ENCODE measurements at regions not wholly inside any gene's neighbourhood (a gene's known extent, or its start where the extent isn't known, plus 50 kb on each side); places are given as distances from the start of the nearest gene placed in this dataset.

DNA sequence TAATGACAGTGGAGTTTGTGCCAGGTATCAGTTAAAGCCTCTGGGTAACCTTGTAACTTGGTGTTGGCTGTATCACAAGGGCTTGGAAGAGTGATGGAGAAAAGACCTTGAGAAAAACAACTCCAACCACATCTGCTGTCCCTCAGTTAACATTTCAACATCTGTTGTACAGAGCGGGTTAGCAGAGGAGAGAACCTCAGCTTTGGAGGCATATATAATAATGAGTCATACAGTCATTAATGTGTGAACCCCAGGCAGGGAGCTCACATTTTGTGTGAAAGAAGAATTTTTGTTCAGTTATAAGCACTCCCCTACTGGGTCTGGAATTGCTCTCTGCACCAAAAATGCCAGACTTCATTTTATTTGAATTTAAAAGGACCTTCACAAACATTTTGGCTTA lies 439.5 kb downstream of the PDCD6IP start:
- DNase-seq (ENCODE audit: low read depth in 4 of 6, low spot score in 6 of 6) = no peak

DNA sequence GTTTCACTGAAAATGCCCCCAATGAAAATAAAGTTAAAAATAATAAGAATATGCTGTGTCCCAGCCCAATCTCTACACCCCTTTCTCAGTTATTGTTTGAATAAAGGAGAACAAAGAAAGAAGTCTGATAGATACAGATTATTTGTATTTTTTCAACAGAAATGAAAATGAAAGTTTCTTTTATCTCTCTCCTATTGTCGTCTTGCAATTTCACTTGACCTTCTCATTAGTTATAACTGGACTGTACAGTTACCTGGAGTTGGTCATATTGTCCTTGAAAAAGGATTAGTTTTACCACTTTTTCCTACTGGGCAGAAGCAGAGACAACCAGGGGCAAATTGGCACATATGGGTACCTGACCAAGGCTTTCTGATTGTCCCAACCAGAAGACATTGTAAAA lies 440.0 kb downstream of the PDCD6IP start:
- Histone ChIP-seq H3K4me1 (ENCODE audit: control insufficient read depth, insufficient read depth, low read length) (peaks cover 6% of the 10 kb centered on the region), H3K4me3 (ENCODE audit: low read depth, low read length) (no peak overlapping the region), H3K9me3 (ENCODE audit: control insufficient read depth, insufficient read depth, low read length) (no peaks in the 10 kb centered on the region), H3K27ac (ENCODE audit: low read depth, low read length) (no peak overlapping the region), H3K27me3 (ENCODE audit: control insufficient read depth, insufficient read depth, low read length) (no peaks in the 10 kb centered on the region), H3K36me3 (ENCODE audit: control insufficient read depth, insufficient read depth, low read length) (no peaks in the 10 kb centered on the region)
- no CpG with 5 or more reads among the region's 1 CpG for whole genome bisulfite sequencing (ENCODE audit: insufficient coverage)
- no peak for DNase-seq (ENCODE audit: low read depth in 4 of 6, low spot score in 6 of 6)

More for the DNA sequence above, 439.5 kb downstream of the PDCD6IP start:
- Histone ChIP-seq H3K4me3 (ENCODE audit: low read depth, low read length) (no peak overlapping the region), H3K4me1 (ENCODE audit: control insufficient read depth, insufficient read depth, low read length) (peaks cover 6% of the 10 kb centered on the region), H3K27ac (ENCODE audit: low read depth, low read length) (no peak overlapping the region), H3K9me3 (ENCODE audit: control insufficient read depth, insufficient read depth, low read length) (no peaks in the 10 kb centered on the region), H3K27me3 (ENCODE audit: control insufficient read depth, insufficient read depth, low read length) (no peaks in the 10 kb centered on the region), H3K36me3 (ENCODE audit: control insufficient read depth, insufficient read depth, low read length) (no peaks in the 10 kb centered on the region)
- WGBS (ENCODE audit: insufficient coverage) = no CpG with 5 or more reads among the region's 1 CpG

- H3K4me1 ChIP-seq (ENCODE audit: control insufficient read depth, insufficient read depth, low read length) = peaks cover 6% of the 10 kb centered on the region
- no peak overlapping the region for H3K4me3 ChIP-seq (ENCODE audit: low read depth, low read length)
- no peaks in the 10 kb centered on the region for H3K36me3 ChIP-seq (ENCODE audit: control insufficient read depth, insufficient read depth, low read length)
- no peak overlapping the region for H3K27ac ChIP-seq (ENCODE audit: low read depth, low read length)
- H3K27me3 ChIP-seq (ENCODE audit: control insufficient read depth, insufficient read depth, low read length) = no peaks in the 10 kb centered on the region
- no peak for DNase-seq (ENCODE audit: low read depth in 4 of 6, low spot score in 6 of 6)
- H3K9me3 ChIP-seq (ENCODE audit: control insufficient read depth, insufficient read depth, low read length) = no peaks in the 10 kb centered on the region
- 100% methylated on average over 2 of the region's 4 CpGs for WGBS (ENCODE audit: insufficient coverage)
These were observed 440.9 kb downstream of the PDCD6IP start for GRCh38 chr3:34239287-34239686.

DNA sequence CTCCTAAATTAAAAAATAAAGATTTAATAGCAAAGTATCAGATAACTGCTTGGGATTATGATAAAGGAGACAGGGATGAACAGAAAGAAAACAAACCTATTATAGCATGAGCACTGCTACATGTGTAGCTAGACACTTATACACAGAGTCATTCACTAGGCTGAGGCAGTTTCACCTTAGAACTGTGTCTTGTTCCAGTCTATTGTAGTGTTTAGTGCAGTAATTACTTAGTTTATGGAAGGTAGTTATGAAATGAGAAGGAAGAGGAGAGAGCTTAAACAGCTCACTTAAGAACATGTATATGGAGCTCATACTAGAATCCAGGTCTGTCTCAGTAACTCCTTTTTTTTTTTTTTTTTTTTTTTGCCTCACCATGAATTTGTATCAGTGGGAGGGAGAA lies 441.4 kb downstream of the PDCD6IP start:
- no peaks in the 10 kb centered on the region for H3K27me3 ChIP-seq (ENCODE audit: control insufficient read depth, insufficient read depth, low read length)
- H3K9me3 ChIP-seq (ENCODE audit: control insufficient read depth, insufficient read depth, low read length) = no peaks in the 10 kb centered on the region
- H3K4me3 ChIP-seq (ENCODE audit: low read depth, low read length) = no peak overlapping the region
- no peak overlapping the region for H3K27ac ChIP-seq (ENCODE audit: low read depth, low read length)
- no peaks in the 10 kb centered on the region for H3K36me3 ChIP-seq (ENCODE audit: control insufficient read depth, insufficient read depth, low read length)
- H3K4me1 ChIP-seq (ENCODE audit: control insufficient read depth, insufficient read depth, low read length) = peaks cover 6% of the 10 kb centered on the region
- no peak for DNase-seq (ENCODE audit: low read depth in 4 of 6, low spot score in 6 of 6)

GRCh38 chr3:34247401-34247800 lies 449.0 kb downstream of the PDCD6IP start:
- WGBS (ENCODE audit: insufficient coverage) = no CpG with 5 or more reads among the region's 1 CpG

GRCh38 chr3:34248352-34248751 lies 449.9 kb downstream of the PDCD6IP start:
- 72% methylated on average over 2 of the region's 2 CpGs for WGBS (ENCODE audit: insufficient coverage)
- Histone ChIP-seq H3K4me1 (ENCODE audit: control insufficient read depth, insufficient read depth, low read length) (no peaks in the 10 kb centered on the region), H3K27ac (ENCODE audit: low read depth, low read length) (no peak overlapping the region), H3K4me3 (ENCODE audit: low read depth, low read length) (no peak overlapping the region), H3K27me3 (ENCODE audit: control insufficient read depth, insufficient read depth, low read length) (no peaks in the 10 kb centered on the region), H3K36me3 (ENCODE audit: control insufficient read depth, insufficient read depth, low read length) (no peaks in the 10 kb centered on the region), H3K9me3 (ENCODE audit: control insufficient read depth, insufficient read depth, low read length) (no peaks in the 10 kb centered on the region)
- no peak for DNase-seq (ENCODE audit: low read depth in 4 of 6, low spot score in 6 of 6)

More at GRCh38 chr3:34247401-34247800, 449.0 kb downstream of the PDCD6IP start:
- H3K27ac ChIP-seq (ENCODE audit: low read depth, low read length) = no peak overlapping the region
- no peaks in the 10 kb centered on the region for H3K36me3 ChIP-seq (ENCODE audit: control insufficient read depth, insufficient read depth, low read length)
- no peak overlapping the region for H3K4me3 ChIP-seq (ENCODE audit: low read depth, low read length)
- no peaks in the 10 kb centered on the region for H3K4me1 ChIP-seq (ENCODE audit: control insufficient read depth, insufficient read depth, low read length)
- no peaks in the 10 kb centered on the region for H3K9me3 ChIP-seq (ENCODE audit: control insufficient read depth, insufficient read depth, low read length)
- H3K27me3 ChIP-seq (ENCODE audit: control insufficient read depth, insufficient read depth, low read length) = no peaks in the 10 kb centered on the region
- DNase-seq (ENCODE audit: low read depth in 4 of 6, low spot score in 6 of 6) = no peak

- DNase-seq (ENCODE audit: low read depth in 4 of 6, low spot score in 6 of 6) = no peak
- H3K27ac ChIP-seq (ENCODE audit: low read depth, low read length) = no peak overlapping the region
- WGBS (ENCODE audit: insufficient coverage) = 61% methylated on average over 2 of the region's 2 CpGs
- no peaks in the 10 kb centered on the region for H3K9me3 ChIP-seq (ENCODE audit: control insufficient read depth, insufficient read depth, low read length)
- peaks cover 3% of the 10 kb centered on the region for H3K4me1 ChIP-seq (ENCODE audit: control insufficient read depth, insufficient read depth, low read length)
- no peak overlapping the region for H3K4me3 ChIP-seq (ENCODE audit: low read depth, low read length)
- no peaks in the 10 kb centered on the region for H3K36me3 ChIP-seq (ENCODE audit: control insufficient read depth, insufficient read depth, low read length)
- H3K27me3 ChIP-seq (ENCODE audit: control insufficient read depth, insufficient read depth, low read length) = no peaks in the 10 kb centered on the region
These were observed 455.9 kb downstream of the PDCD6IP start for GRCh38 chr3:34254285-34254684.

DNA sequence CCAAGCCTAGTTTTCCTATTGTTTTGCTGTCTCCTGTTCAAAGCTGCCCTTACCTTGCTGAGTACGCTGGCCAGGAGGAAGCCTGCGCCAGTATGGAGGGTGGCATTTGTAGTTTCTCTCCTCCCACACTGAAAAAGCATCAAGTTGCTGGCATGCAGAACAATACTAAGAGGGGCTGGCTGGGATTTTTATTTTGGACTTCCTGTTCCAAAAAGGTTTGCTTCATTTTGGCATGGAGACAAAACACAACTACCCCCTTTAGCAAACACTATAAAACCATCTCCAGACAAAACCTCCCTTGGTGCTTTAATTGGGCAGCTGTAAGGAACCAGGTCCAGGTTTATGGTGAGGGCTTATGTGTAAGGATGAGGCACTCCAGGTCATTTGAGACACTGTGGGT lies 457.6 kb downstream of the PDCD6IP start:
- no peak overlapping the region for H3K27ac ChIP-seq (ENCODE audit: low read depth, low read length)
- no peaks in the 10 kb centered on the region for H3K36me3 ChIP-seq (ENCODE audit: control insufficient read depth, insufficient read depth, low read length)
- no peaks in the 10 kb centered on the region for H3K27me3 ChIP-seq (ENCODE audit: control insufficient read depth, insufficient read depth, low read length)
- peak in 2 of 6 donors; percentile 47 to 49 for DNase-seq (ENCODE audit: low read depth in 4 of 6, low spot score in 6 of 6)
- no peak overlapping the region for H3K4me3 ChIP-seq (ENCODE audit: low read depth, low read length)
- H3K4me1 ChIP-seq (ENCODE audit: control insufficient read depth, insufficient read depth, low read length) = peaks cover 3% of the 10 kb centered on the region
- no peaks in the 10 kb centered on the region for H3K9me3 ChIP-seq (ENCODE audit: control insufficient read depth, insufficient read depth, low read length)
- no CpG with 5 or more reads among the region's 2 CpGs for WGBS (ENCODE audit: insufficient coverage)

DNA sequence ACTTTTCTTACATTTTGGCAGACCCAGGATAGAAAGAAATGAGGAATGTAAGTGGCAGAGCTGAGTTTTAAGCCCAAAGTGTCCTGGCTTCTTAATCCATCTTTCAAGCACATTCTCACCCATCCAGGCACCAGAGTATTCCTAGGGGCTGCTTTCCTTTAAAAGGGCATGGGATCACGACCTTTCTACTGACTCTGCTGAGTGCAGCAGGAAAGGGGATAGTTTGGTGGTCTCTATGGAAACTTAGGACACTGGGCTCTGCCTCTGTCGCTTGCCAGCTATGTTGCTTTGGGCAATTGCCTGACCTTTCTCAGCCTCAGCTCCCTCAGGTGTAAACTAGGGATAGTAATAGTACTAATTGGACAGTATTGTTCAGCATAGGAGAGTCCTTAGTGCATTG lies 458.4 kb downstream of the PDCD6IP start:
- peaks cover 3% of the 10 kb centered on the region for H3K4me1 ChIP-seq (ENCODE audit: control insufficient read depth, insufficient read depth, low read length)
- H3K27ac ChIP-seq (ENCODE audit: low read depth, low read length) = no peak overlapping the region
- H3K36me3 ChIP-seq (ENCODE audit: control insufficient read depth, insufficient read depth, low read length) = no peaks in the 10 kb centered on the region
- H3K4me3 ChIP-seq (ENCODE audit: low read depth, low read length) = no peak overlapping the region
- H3K9me3 ChIP-seq (ENCODE audit: control insufficient read depth, insufficient read depth, low read length) = no peaks in the 10 kb centered on the region
- WGBS (ENCODE audit: insufficient coverage) = 35% methylated on average over 2 of the region's 2 CpGs
- no peak for DNase-seq (ENCODE audit: low read depth in 4 of 6, low spot score in 6 of 6)
- H3K27me3 ChIP-seq (ENCODE audit: control insufficient read depth, insufficient read depth, low read length) = no peaks in the 10 kb centered on the region

DNA sequence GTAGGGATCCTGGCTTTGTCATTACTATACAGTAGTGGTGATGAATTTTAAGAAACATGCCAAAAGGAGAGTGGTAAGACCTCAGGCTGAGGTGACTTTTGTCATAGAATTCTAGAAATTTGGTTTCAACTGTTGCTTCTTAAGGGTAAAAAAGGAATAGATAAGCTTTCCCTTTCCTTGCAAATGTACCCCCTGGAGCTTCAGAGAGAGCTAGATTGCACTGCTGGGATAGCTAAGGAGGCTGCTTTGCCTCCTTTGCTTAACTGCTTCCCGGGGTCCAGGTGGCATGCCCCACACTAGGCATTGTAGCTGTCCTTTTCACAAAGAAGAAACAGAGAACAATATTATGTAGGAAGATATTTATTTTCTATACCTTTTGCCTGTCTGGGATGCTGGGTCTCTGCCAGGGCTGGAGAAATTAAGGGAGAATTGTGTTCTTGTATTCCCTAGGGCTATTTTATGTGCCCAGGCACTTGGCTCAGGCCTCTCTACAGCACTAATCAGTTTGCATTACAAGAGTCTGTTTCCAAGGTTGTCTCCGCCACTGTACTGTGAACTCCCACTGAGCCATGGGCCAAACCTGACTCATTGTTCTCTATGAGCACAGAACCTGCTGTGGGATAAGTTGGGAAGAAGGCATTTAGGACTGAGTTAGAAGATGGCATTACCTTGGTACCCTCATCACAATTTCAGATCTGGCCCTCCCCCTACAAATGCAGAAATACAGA lies 460.0 kb downstream of the PDCD6IP start:
- Histone ChIP-seq H3K4me3 (ENCODE audit: low read depth, low read length) (no peak overlapping the region), H3K36me3 (ENCODE audit: control insufficient read depth, insufficient read depth, low read length) (no peaks in the 10 kb centered on the region), H3K9me3 (ENCODE audit: control insufficient read depth, insufficient read depth, low read length) (no peaks in the 10 kb centered on the region), H3K27ac (ENCODE audit: low read depth, low read length) (no peak overlapping the region), H3K4me1 (ENCODE audit: control insufficient read depth, insufficient read depth, low read length) (peaks cover 3% of the 10 kb centered on the region), H3K27me3 (ENCODE audit: control insufficient read depth, insufficient read depth, low read length) (no peaks in the 10 kb centered on the region)
- whole genome bisulfite sequencing (ENCODE audit: insufficient coverage) = no CpG with 5 or more reads among the region's 2 CpGs
- DNase-seq (ENCODE audit: low read depth in 4 of 6, low spot score in 6 of 6) = peak in 2 of 6 donors; percentile 38 to 53

All from spinal cord (tissue), 9 donors.